ENCODE measurements at regions not wholly inside any gene's neighbourhood (a gene's known extent, or its start where the extent isn't known, plus 50 kb on each side); places are given as distances from the start of the nearest gene placed in this dataset.

DNA sequence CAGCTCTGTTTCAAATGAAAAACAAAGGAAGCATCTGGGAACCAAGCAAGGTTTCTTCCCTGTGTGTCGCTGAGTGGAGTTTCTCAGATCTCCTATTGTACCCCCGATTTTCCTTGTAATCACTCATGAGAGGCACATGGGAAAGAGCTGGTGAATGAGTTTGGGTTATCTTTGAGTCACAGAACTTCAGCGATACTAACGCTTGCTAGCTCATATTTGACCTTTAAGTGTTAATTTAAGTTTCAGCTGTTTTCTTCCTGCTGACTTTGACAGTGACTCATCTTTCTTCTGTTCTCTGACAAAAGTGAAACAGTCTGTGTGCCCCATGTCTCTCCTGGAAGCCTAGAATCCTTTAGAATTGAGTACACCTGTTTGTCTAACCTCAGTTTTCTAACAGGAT, 261.1 kb upstream of the RGS17 start:
- TF ChIP-seq, protein P1, sequence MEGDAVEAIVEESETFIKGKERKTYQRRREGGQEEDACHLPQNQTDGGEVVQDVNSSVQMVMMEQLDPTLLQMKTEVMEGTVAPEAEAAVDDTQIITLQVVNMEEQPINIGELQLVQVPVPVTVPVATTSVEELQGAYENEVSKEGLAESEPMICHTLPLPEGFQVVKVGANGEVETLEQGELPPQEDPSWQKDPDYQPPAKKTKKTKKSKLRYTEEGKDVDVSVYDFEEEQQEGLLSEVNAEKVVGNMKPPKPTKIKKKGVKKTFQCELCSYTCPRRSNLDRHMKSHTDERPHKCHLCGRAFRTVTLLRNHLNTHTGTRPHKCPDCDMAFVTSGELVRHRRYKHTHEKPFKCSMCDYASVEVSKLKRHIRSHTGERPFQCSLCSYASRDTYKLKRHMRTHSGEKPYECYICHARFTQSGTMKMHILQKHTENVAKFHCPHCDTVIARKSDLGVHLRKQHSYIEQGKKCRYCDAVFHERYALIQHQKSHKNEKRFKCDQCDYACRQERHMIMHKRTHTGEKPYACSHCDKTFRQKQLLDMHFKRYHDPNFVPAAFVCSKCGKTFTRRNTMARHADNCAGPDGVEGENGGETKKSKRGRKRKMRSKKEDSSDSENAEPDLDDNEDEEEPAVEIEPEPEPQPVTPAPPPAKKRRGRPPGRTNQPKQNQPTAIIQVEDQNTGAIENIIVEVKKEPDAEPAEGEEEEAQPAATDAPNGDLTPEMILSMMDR (conservative IDR thresholded peaks at IDR 0.05; ENCODE audit: low read depth, low read length) = no peak
- TF ChIP-seq POLR2A (IDR thresholded peaks at IDR 0.05; ENCODE audit: low read depth, low read length) (no peak), RFX5 (IDR thresholded peaks at IDR 0.05; ENCODE audit: low read depth, low read length) (no peak), RAD21 (IDR thresholded peaks at IDR 0.05; ENCODE audit: low read length) (no peak), CEBPB (IDR thresholded peaks at IDR 0.05; ENCODE audit: low read depth, low read length) (no peak), SMC3 (IDR thresholded peaks at IDR 0.05; ENCODE audit: low read depth, low read length) (no peak), RCOR1 (IDR thresholded peaks at IDR 0.05; ENCODE audit: insufficient replicate concordance, low read length) (no peak), MAFK (IDR thresholded peaks at IDR 0.05; ENCODE audit: low read depth, low read length) (no peak)
- TF ChIP-seq, protein P2, sequence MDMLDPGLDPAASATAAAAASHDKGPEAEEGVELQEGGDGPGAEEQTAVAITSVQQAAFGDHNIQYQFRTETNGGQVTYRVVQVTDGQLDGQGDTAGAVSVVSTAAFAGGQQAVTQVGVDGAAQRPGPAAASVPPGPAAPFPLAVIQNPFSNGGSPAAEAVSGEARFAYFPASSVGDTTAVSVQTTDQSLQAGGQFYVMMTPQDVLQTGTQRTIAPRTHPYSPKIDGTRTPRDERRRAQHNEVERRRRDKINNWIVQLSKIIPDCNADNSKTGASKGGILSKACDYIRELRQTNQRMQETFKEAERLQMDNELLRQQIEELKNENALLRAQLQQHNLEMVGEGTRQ (IDR thresholded peaks at IDR 0.05; ENCODE audit: low read depth, low read length) = no peak
